ENCODE measurements at regions not wholly inside any gene's neighbourhood (a gene's known extent, or its start where the extent isn't known, plus 50 kb on each side); places are given as distances from the start of the nearest gene placed in this dataset.

DNA sequence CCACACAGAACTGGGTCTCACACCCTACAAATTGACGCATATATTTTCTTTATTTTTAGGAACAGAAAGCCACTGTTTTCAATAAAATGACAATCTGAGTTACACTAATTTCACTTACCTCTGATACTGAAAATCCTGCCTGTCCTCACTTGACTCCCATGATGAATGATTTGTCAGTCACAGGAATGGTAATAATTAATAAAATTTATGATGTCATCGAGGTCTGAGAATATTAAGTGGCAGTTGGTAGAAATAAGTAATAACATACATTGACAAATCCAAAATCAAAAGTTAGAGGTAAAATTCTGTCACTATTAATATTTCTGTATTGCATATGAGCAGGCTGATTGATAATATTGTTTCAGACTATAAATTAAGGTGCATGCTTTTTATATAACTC is 418.7 kb upstream of the RGS18 start:
- intact Hi-C loops (cut with DNase I): no loop called here
- 58% methylated on average over 2 of the region's 2 CpGs for WGBS (ENCODE audit: insufficient coverage, low coverage, low lambda C conversion rate, missing lambda C conversion rate)
- no peaks in the 10 kb centered on the region for H3K4me1 ChIP-seq
- no peaks in the 10 kb centered on the region for H3K27me3 ChIP-seq
- H3K9me3 ChIP-seq: no peaks in the 10 kb centered on the region
- no peak overlapping the region for H3K4me3 ChIP-seq
- no peaks in the 10 kb centered on the region for H3K36me3 ChIP-seq
- ATAC-seq (no peak), DNase-seq (no peak)
- no peak overlapping the region for H3K27ac ChIP-seq
- TF ChIP-seq POLR2A (IDR thresholded peaks at IDR 0.05): no peak
- TF ChIP-seq, protein P1, sequence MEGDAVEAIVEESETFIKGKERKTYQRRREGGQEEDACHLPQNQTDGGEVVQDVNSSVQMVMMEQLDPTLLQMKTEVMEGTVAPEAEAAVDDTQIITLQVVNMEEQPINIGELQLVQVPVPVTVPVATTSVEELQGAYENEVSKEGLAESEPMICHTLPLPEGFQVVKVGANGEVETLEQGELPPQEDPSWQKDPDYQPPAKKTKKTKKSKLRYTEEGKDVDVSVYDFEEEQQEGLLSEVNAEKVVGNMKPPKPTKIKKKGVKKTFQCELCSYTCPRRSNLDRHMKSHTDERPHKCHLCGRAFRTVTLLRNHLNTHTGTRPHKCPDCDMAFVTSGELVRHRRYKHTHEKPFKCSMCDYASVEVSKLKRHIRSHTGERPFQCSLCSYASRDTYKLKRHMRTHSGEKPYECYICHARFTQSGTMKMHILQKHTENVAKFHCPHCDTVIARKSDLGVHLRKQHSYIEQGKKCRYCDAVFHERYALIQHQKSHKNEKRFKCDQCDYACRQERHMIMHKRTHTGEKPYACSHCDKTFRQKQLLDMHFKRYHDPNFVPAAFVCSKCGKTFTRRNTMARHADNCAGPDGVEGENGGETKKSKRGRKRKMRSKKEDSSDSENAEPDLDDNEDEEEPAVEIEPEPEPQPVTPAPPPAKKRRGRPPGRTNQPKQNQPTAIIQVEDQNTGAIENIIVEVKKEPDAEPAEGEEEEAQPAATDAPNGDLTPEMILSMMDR (IDR thresholded peaks at IDR 0.05): no peak

- no peak for ATAC-seq
- WGBS (ENCODE audit: insufficient coverage, low coverage, low lambda C conversion rate, missing lambda C conversion rate): 60% methylated on average over 4 of the region's 4 CpGs
- no peak for TF ChIP-seq POLR2A (IDR thresholded peaks at IDR 0.05)
- Histone ChIP-seq H3K27ac (no peak overlapping the region), H3K27me3 (no peaks in the 10 kb centered on the region), H3K36me3 (no peaks in the 10 kb centered on the region), H3K9me3 (no peaks in the 10 kb centered on the region), H3K4me3 (no peak overlapping the region), H3K4me1 (no peaks in the 10 kb centered on the region)
- intact Hi-C loops (cut with DNase I): no loop called here
- DNase-seq: no peak
These were observed 405.9 kb upstream of the RGS18 start for GRCh38 chr1:191752342-191752741.

GRCh38 chr1:191760016-191760415 is 398.2 kb upstream of the RGS18 start:
- no peak overlapping the region for H3K27ac ChIP-seq
- ATAC-seq (no peak), DNase-seq (no peak)
- H3K4me1 ChIP-seq: no peaks in the 10 kb centered on the region
- H3K9me3 ChIP-seq: no peaks in the 10 kb centered on the region
- TF ChIP-seq, protein P1 (IDR thresholded peaks at IDR 0.05): no peak
- TF ChIP-seq POLR2A (IDR thresholded peaks at IDR 0.05): no peak
- no peaks in the 10 kb centered on the region for H3K36me3 ChIP-seq
- intact Hi-C loops (cut with DNase I): no loop called here
- no peak overlapping the region for H3K4me3 ChIP-seq
- H3K27me3 ChIP-seq: no peaks in the 10 kb centered on the region
- 44% methylated on average over 2 of the region's 2 CpGs for WGBS (ENCODE audit: insufficient coverage, low coverage, low lambda C conversion rate, missing lambda C conversion rate)

DNA sequence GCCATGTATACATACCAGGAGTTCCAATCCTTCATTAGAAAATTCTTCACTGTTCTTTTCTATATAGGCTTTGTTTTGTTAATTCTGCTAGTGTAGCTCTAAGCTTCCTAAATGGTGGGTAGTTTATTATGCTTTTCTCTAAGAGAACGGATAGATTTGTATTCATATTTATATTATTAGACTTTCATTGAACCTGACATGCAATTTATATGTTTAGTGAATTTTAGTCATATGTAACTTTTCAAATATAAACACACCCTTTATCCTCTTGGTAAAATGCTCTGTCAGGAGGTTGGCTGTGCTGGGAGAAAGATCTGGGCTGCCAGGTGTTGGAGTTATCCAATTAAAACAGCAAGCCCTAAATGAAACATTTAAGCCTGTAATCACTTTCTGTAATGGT is 369.7 kb upstream of the RGS18 start:
- Histone ChIP-seq H3K27me3 (no peaks in the 10 kb centered on the region), H3K27ac (no peak overlapping the region), H3K4me3 (no peak overlapping the region), H3K36me3 (no peaks in the 10 kb centered on the region), H3K4me1 (no peaks in the 10 kb centered on the region), H3K9me3 (no peaks in the 10 kb centered on the region)
- DNase-seq (no peak), ATAC-seq (no peak)
- no peak for TF ChIP-seq POLR2A (IDR thresholded peaks at IDR 0.05)
- TF ChIP-seq, protein P1 (IDR thresholded peaks at IDR 0.05): no peak
- WGBS (ENCODE audit: insufficient coverage, low coverage, low lambda C conversion rate, missing lambda C conversion rate): 28% methylated on average over 1 of the region's 1 CpG
- intact Hi-C loops (cut with DNase I): no loop called here

DNA sequence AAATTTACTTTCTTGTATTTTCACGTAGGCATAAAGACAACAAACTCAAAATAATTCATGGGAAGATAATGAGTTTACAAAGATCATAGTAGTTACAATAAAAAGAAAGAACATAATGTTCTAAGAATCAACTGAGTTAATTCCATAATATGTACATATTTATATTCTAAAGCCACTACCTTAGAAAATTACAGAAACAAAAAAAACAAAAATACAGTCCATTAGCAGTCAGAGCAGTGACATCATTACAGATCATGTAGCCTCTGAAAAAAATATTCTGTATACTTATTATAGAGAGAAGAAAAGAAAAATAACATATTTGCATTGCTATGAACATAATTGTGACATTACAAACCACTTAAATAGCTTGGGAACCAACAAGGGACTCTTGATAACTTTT is 360.1 kb upstream of the RGS18 start:
- DNase-seq: no peak
- WGBS (ENCODE audit: insufficient coverage, low coverage, low lambda C conversion rate, missing lambda C conversion rate): 7% methylated on average over 1 of the region's 1 CpG
- no peak for TF ChIP-seq POLR2A (IDR thresholded peaks at IDR 0.05)
- TF ChIP-seq, protein P1 (IDR thresholded peaks at IDR 0.05): no peak
- H3K27ac ChIP-seq: no peak overlapping the region
- ATAC-seq: no peak
- H3K9me3 ChIP-seq: no peaks in the 10 kb centered on the region
- no peaks in the 10 kb centered on the region for H3K27me3 ChIP-seq
- H3K4me1 ChIP-seq: no peaks in the 10 kb centered on the region
- intact Hi-C loops (cut with DNase I): no loop called here
- no peak overlapping the region for H3K4me3 ChIP-seq
- H3K36me3 ChIP-seq: no peaks in the 10 kb centered on the region
